Tibial artery (tissue), 4 donors: ENCODE measurements at regions not wholly inside any gene's neighbourhood (a gene's known extent, or its start where the extent isn't known, plus 50 kb on each side); places are given as distances from the start of the nearest gene placed in this dataset.

Experiments
- DNase-seq, 2 donors: peaks; one replicate each; pipeline ENCODE4 v3.0.0-alpha.2; 2019
- H3K27ac ChIP-seq, 2 donors: fragments of 200-600 bp; sonication (generic) in 1 of 2; 1 replicate in 1 of 2; 2 replicates in 1 of 2; pipeline ENCODE4 v1.5.1; 2018 to 2019; ENCODE audit warnings: mild to moderate bottlenecking in 1 of 2
- H3K27me3 ChIP-seq, 2 donors: fragments of 200-600 bp; sonication (generic) in 1 of 2; one replicate each; pipeline versions ENCODE4 v1.5.1 to v1.6.0; 2016 to 2019
- H3K36me3 ChIP-seq, 3 donors: fragments of 200-600 bp; sonication (generic) in 2 of 3; one replicate each; pipeline ENCODE4 v1.5.1; 2016 to 2019; ENCODE audit warnings: mild to moderate bottlenecking in 2 of 3
- H3K4me1 ChIP-seq, 4 donors: fragments of 200-600 bp; sonication (generic) in 2 of 4; 1 replicate in 3 of 4; 2 replicates in 1 of 4; pipeline ENCODE4 v1.5.1; 2016 to 2019
- H3K4me3 ChIP-seq, 2 donors: fragments of 200-600 bp; sonication (generic) in 1 of 2; 1 replicate in 1 of 2; 2 replicates in 1 of 2; pipeline ENCODE4 v1.5.1; 2018 to 2019; ENCODE audit warnings: mild to moderate bottlenecking in 2 of 2
- H3K9me3 ChIP-seq, 3 donors: fragments of 200-600 bp; sonication (generic) in 1 of 3; one replicate each; pipeline ENCODE4 v1.5.1; 2016 to 2019
- intact Hi-C: fragments of 100-400 bp; cut with DNase I; formaldehyde crosslinking; loops from one replicate; pipeline ENCODE4 v1.15.0; 2023; ENCODE audit warnings: low total_unique reads
- TF ChIP-seq, protein P1 (sequence below), 2 experiments: fragments of 200-600 bp in 1 of 2; fragments of 450-650 bp in 1 of 2; IDR thresholded peaks; one replicate each; pipeline ENCODE4 v1.5.1; 2017 to 2019; ENCODE audit warnings: antibody characterized with exemption in 2 of 2, mild to moderate bottlenecking in 1 of 2, moderate library complexity in 1 of 2

DNA sequence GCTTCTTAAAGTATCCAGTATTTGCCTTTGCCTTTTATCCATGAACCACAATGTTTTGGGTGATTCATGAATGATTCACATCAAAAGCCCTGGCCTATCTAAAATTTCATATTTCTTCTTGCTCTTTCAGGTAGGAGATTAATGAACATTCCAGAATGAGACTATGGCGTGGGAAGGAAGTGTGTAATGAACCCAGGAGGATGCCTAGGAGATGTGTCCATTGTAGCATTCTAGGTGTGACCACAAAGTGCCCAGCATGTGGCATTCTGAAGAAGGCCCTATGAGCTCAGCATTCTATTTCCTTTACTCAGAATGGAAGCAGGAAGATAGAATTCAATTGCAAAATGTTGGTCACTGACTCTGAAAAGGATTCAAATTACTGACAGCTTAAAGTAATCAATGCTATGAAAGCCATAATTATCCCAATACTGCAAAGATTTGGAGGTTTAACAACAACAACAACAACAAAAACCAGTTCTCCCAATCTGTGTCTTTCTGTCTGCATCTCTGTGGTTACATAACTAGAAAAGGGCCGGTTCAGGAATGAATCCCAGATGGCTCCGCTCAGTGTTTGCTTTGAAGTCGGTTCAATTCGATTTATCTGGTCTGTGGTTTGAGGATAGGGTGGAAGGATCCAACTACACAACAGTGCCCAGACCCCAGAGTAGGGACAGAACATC, 126.7 kb downstream of the FOXD1 start:
- Histone ChIP-seq H3K4me3 (no peak overlapping the region), H3K4me1 (no peaks in the 10 kb centered on the region), H3K27ac (no peak overlapping the region), H3K9me3 (no peaks in the 10 kb centered on the region), H3K27me3 (peaks cover 0 to 16% of the 10 kb centered on the region in 2 donors), H3K36me3 (no peaks in the 10 kb centered on the region)
- DNase-seq = no peak
- TF ChIP-seq, protein P1, sequence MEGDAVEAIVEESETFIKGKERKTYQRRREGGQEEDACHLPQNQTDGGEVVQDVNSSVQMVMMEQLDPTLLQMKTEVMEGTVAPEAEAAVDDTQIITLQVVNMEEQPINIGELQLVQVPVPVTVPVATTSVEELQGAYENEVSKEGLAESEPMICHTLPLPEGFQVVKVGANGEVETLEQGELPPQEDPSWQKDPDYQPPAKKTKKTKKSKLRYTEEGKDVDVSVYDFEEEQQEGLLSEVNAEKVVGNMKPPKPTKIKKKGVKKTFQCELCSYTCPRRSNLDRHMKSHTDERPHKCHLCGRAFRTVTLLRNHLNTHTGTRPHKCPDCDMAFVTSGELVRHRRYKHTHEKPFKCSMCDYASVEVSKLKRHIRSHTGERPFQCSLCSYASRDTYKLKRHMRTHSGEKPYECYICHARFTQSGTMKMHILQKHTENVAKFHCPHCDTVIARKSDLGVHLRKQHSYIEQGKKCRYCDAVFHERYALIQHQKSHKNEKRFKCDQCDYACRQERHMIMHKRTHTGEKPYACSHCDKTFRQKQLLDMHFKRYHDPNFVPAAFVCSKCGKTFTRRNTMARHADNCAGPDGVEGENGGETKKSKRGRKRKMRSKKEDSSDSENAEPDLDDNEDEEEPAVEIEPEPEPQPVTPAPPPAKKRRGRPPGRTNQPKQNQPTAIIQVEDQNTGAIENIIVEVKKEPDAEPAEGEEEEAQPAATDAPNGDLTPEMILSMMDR (IDR thresholded peaks at IDR 0.05) = no peak
- intact Hi-C loops = no loop called here

DNA sequence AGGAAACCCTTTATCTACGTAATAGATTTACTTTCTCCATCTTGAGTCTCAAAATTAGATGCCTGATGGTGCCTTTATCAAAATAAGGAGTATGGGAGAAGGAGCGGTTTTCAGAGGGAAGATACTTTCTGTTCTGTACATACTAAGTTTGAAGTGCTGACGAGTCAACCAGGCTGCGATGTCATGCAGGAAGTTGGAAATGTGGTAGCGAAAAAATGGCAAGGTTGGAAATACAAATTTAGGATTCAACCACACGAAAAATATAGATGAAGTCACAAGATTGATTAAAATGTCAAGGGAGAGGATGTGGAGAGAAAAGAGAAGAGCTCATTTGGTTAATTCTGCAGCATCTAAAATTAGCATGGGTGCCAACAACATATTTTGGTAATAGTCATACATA, 129.5 kb downstream of the FOXD1 start:
- Histone ChIP-seq H3K9me3 (no peaks in the 10 kb centered on the region), H3K4me3 (no peak overlapping the region), H3K27ac (no peak overlapping the region), H3K27me3 (peaks cover 0 to 31% of the 10 kb centered on the region in 2 donors), H3K4me1 (no peaks in the 10 kb centered on the region), H3K36me3 (no peaks in the 10 kb centered on the region)
- TF ChIP-seq, protein P1 (IDR thresholded peaks at IDR 0.05) = no peak
- DNase-seq = no peak
- intact Hi-C loops = no loop called here

DNA sequence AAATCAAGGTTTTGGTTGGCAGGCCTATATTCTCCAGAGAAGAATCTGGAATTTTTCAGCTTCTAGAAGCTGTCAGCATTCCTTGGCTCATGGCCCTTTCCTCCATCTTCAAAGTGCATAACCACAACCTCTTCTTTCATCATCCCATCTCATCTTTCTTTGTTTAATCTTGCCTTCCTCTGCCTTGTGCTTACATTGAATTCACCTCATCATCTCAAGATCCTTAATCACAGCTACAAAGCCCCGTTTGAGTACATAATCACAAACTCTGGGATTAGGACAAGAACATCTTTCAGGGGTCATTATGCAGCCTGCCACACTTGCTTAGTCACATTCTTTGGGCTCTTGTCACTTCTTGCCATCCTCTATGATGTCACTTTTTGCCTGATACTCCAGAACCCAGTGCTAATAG, 130.3 kb downstream of the FOXD1 start:
- H3K27me3 ChIP-seq = peaks cover 0 to 34% of the 10 kb centered on the region in 2 donors
- H3K36me3 ChIP-seq = no peaks in the 10 kb centered on the region
- no peak overlapping the region for H3K4me3 ChIP-seq
- no peaks in the 10 kb centered on the region for H3K4me1 ChIP-seq
- H3K9me3 ChIP-seq = no peaks in the 10 kb centered on the region
- intact Hi-C loops = no loop called here
- TF ChIP-seq, protein P1 (IDR thresholded peaks at IDR 0.05) = no peak
- H3K27ac ChIP-seq = no peak overlapping the region
- DNase-seq = no peak

DNA sequence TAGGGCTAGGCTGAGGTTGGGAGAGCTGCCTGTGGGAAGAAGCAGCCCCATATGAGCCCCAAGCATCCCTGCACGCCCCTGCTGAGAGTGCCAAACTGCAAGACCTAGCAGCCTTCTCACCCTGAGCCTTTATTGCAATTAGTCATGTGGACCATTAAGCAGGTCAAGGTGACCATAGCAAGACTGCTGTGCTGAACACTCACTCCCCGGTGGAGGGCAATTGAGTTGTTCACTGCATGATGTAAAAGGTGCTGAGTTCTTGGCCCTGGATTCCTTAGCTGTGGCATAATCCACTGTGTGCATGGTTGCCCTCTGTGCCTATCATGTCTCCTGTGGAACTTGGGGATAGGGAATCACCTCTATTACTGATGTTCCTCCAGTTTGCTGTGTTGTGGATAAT, 131.1 kb downstream of the FOXD1 start:
- DNase-seq = no peak
- intact Hi-C loops = no loop called here
- Histone ChIP-seq H3K9me3 (no peaks in the 10 kb centered on the region), H3K4me3 (no peak overlapping the region), H3K4me1 (no peaks in the 10 kb centered on the region), H3K27me3 (peaks cover 0 to 35% of the 10 kb centered on the region in 2 donors), H3K36me3 (no peaks in the 10 kb centered on the region), H3K27ac (no peak overlapping the region)
- TF ChIP-seq, protein P1 (IDR thresholded peaks at IDR 0.05) = no peak

DNA sequence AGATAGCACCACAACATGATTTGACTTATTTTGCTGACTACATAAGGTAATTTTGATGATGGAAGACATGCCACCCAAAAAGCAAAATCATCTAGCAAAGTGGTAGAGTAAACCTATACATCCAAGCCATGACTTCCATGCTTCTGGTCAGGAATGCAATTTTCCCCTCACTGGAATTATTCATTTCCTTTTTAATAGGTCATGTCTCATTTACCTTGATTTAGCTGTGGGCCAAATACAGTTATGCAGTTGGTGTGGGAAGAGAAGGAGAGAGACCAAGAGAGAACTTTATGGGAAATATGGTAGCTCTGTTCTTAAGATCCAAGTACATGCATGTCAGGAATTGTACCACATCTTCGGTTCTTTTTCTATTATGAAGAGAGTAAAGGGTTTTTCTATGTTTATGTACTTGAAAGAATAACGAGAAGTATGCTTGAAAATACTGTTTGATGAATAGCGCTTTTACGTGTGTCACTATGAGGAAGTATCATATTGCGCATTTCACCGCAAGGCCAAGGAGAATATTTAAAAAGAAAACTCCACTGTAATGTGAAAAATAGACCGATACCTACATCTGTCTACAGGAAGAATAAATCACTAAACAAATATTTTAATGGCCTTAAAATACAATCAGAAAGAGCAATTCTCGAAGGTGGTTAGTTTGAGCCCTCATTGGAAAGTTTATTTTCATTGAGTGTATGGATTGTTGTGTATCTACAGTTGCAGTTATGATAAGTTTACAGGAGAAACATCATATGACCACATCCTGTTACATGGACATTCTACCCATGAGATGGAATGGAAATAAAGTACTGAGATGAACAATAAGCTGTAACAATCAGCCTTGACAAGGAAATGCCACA, 134.0 kb downstream of the FOXD1 start:
- no peaks in the 10 kb centered on the region for H3K9me3 ChIP-seq
- H3K4me1 ChIP-seq = peaks cover 0 to 17% (median 8%) of the 10 kb centered on the region in 4 donors
- intact Hi-C loops = no loop called here
- no peaks in the 10 kb centered on the region for H3K36me3 ChIP-seq
- no peak overlapping the region for H3K4me3 ChIP-seq
- peaks cover 0 to 54% of the 10 kb centered on the region in 2 donors for H3K27me3 ChIP-seq
- H3K27ac ChIP-seq = no peak overlapping the region
- TF ChIP-seq, protein P1 (IDR thresholded peaks at IDR 0.05) = no peak
- DNase-seq = no peak
